ENCODE measurements at regions not wholly inside any gene's neighbourhood (a gene's known extent, or its start where the extent isn't known, plus 50 kb on each side); places are given as distances from the start of the nearest gene placed in this dataset.

DNA sequence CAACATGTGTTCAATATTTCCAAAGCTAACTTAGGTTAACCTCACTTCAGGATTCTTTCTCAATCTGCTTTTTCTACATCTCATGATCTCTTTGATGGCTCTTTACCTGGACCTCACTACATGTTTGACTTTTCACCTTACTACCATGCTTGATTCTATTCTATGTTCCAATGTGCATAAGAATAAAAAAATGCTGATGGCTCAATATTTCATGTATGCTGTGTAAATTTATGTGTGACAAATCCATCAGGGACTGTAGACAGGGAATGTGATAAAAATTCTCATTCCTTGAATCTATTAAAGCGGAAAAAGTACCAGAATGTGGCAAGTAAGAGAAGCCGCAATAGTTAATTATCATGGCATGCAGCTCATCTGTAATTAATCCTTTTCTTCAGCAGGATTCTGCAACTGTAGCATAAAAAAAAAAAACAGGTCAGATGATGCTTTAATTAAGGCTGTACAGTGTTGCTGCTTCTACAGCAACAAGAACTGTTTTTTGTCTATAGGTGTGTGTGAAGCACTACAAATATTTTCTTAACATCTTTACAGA lies 276.9 kb upstream of the PRKD1 start:
- Histone ChIP-seq H3K36me3 (replicated peaks; ENCODE audit: control insufficient read depth, insufficient read depth, low read length) (no peaks in the 10 kb centered on the region), H3K27me3 (ENCODE audit: control insufficient read depth, insufficient read depth, low read length) (no peaks in the 10 kb centered on the region), H3K4me3 (ENCODE audit: insufficient read depth, low read depth, low read length) (no peak overlapping the region)
- DNase-seq, result no peak

DNA sequence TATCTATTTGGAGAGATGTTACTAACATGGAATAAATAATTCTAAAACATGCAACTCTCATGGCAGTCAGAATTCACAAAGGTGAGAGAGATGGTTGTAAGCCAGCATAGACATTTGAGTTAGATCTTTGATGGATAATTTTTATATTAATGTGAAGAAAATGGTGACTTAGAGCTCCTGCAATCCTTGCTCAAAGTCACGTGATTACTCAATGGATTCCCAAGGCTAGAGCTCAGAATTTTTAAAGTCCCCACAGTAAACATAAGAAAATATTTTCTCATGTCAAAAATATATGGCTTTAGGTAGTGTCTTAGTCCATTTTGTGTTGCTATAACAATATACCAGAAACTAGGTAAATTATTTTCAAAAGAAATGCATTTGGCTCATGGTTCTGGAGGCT lies 281.5 kb upstream of the PRKD1 start:
- Histone ChIP-seq H3K27me3 (ENCODE audit: control insufficient read depth, insufficient read depth, low read length) (no peaks in the 10 kb centered on the region), H3K36me3 (replicated peaks; ENCODE audit: control insufficient read depth, insufficient read depth, low read length) (no peaks in the 10 kb centered on the region), H3K4me3 (ENCODE audit: insufficient read depth, low read depth, low read length) (no peak overlapping the region)
- DNase-seq, result no peak

DNA sequence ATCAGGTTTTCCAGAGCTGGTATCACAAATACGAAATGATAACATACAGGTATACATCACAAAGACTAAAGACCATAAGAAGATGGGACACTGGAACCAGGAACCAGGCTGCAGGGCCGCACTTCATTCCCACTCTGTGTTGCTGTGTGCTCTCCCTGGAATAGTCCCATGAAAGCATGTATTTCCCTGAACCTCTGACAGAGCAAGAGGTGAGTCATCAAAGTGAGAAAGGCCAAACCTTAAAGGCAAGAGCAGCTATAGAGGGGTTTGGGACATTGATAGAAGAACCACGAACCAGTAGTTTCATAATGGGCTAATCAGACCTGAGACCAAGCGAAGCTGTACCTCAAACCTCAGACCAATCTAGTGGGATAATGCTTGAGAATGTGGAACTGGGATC lies 283.0 kb upstream of the PRKD1 start:
- no peak for DNase-seq
- Histone ChIP-seq H3K36me3 (replicated peaks; ENCODE audit: control insufficient read depth, insufficient read depth, low read length) (no peaks in the 10 kb centered on the region), H3K27me3 (ENCODE audit: control insufficient read depth, insufficient read depth, low read length) (no peaks in the 10 kb centered on the region), H3K4me3 (ENCODE audit: insufficient read depth, low read depth, low read length) (no peak overlapping the region)

GRCh38 chr14:30211326-30211725 lies 283.7 kb upstream of the PRKD1 start:
- no peaks in the 10 kb centered on the region for H3K36me3 ChIP-seq (replicated peaks; ENCODE audit: control insufficient read depth, insufficient read depth, low read length)
- no peak for DNase-seq
- H3K4me3 ChIP-seq (ENCODE audit: insufficient read depth, low read depth, low read length), result no peak overlapping the region
- H3K27me3 ChIP-seq (ENCODE audit: control insufficient read depth, insufficient read depth, low read length), result no peaks in the 10 kb centered on the region

- DNase-seq, result no peak
- no peak overlapping the region for H3K4me3 ChIP-seq (ENCODE audit: insufficient read depth, low read depth, low read length)
- H3K36me3 ChIP-seq (replicated peaks; ENCODE audit: control insufficient read depth, insufficient read depth, low read length), result no peaks in the 10 kb centered on the region
- H3K27me3 ChIP-seq (ENCODE audit: control insufficient read depth, insufficient read depth, low read length), result no peaks in the 10 kb centered on the region
Observed at GRCh38 chr14:30214014-30214413, 286.4 kb upstream of the PRKD1 start.

DNA sequence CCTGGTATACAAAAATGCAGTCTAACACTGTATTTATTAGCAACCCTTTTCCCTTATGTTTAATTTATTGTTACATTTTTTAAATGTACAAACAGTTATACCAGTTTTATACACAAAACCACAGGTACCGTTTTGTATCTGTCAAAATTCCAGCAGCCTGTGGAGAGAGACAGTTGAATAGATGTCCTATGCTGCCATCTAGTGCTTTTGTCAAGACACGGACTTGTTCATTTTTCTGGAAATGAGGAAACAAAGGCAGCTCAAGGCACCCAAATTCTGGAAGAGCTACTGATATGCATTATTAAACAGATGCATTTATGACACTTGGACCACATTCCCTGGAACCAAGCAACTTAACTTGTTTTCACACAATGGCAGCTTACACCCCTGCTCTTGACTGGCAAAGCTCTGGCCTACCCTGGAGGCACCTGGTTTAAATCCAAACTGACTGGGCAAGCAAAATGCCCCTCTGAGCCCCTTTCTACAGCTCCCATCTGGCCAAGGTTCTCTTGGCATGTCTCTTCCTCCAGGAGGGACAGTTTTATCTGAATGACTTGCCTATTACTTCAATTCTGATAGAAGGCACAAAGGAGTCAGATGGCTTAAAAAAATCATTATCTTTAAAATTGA lies 286.9 kb upstream of the PRKD1 start:
- H3K4me3 ChIP-seq (ENCODE audit: insufficient read depth, low read depth, low read length), result no peak overlapping the region
- H3K36me3 ChIP-seq (replicated peaks; ENCODE audit: control insufficient read depth, insufficient read depth, low read length), result no peaks in the 10 kb centered on the region
- H3K27me3 ChIP-seq (ENCODE audit: control insufficient read depth, insufficient read depth, low read length), result no peaks in the 10 kb centered on the region
- DNase-seq, result peak; percentile 7

- Histone ChIP-seq H3K36me3 (replicated peaks; ENCODE audit: control insufficient read depth, insufficient read depth, low read length) (no peaks in the 10 kb centered on the region), H3K27me3 (ENCODE audit: control insufficient read depth, insufficient read depth, low read length) (no peaks in the 10 kb centered on the region), H3K4me3 (ENCODE audit: insufficient read depth, low read depth, low read length) (no peak overlapping the region)
- DNase-seq, result no peak
Observed at GRCh38 chr14:30218907-30219306, 291.3 kb upstream of the PRKD1 start.

- Histone ChIP-seq H3K4me3 (ENCODE audit: insufficient read depth, low read depth, low read length) (no peak overlapping the region), H3K27me3 (ENCODE audit: control insufficient read depth, insufficient read depth, low read length) (no peaks in the 10 kb centered on the region), H3K36me3 (replicated peaks; ENCODE audit: control insufficient read depth, insufficient read depth, low read length) (no peaks in the 10 kb centered on the region)
- no peak for DNase-seq
Observed at GRCh38 chr14:30221546-30221945, 293.9 kb upstream of the PRKD1 start.

GRCh38 chr14:30223385-30223785 lies 295.7 kb upstream of the PRKD1 start:
- DNase-seq, result no peak
- Histone ChIP-seq H3K36me3 (replicated peaks; ENCODE audit: control insufficient read depth, insufficient read depth, low read length) (no peaks in the 10 kb centered on the region), H3K4me3 (ENCODE audit: insufficient read depth, low read depth, low read length) (no peak overlapping the region), H3K27me3 (ENCODE audit: control insufficient read depth, insufficient read depth, low read length) (no peaks in the 10 kb centered on the region)

GRCh38 chr14:30223966-30224365 lies 296.3 kb upstream of the PRKD1 start:
- no peak overlapping the region for H3K4me3 ChIP-seq (ENCODE audit: insufficient read depth, low read depth, low read length)
- no peak for DNase-seq
- H3K36me3 ChIP-seq (replicated peaks; ENCODE audit: control insufficient read depth, insufficient read depth, low read length), result no peaks in the 10 kb centered on the region
- H3K27me3 ChIP-seq (ENCODE audit: control insufficient read depth, insufficient read depth, low read length), result no peaks in the 10 kb centered on the region

- no peak for DNase-seq
- Histone ChIP-seq H3K4me3 (ENCODE audit: insufficient read depth, low read depth, low read length) (no peak overlapping the region), H3K36me3 (replicated peaks; ENCODE audit: control insufficient read depth, insufficient read depth, low read length) (no peaks in the 10 kb centered on the region), H3K27me3 (ENCODE audit: control insufficient read depth, insufficient read depth, low read length) (no peaks in the 10 kb centered on the region)
Observed at GRCh38 chr14:30225176-30225575, 297.5 kb upstream of the PRKD1 start.

- Histone ChIP-seq H3K36me3 (replicated peaks; ENCODE audit: control insufficient read depth, insufficient read depth, low read length) (no peaks in the 10 kb centered on the region), H3K27me3 (ENCODE audit: control insufficient read depth, insufficient read depth, low read length) (no peaks in the 10 kb centered on the region), H3K4me3 (ENCODE audit: insufficient read depth, low read depth, low read length) (no peak overlapping the region)
- no peak for DNase-seq
Observed at GRCh38 chr14:30227436-30227835, 299.8 kb upstream of the PRKD1 start.

GRCh38 chr14:30227876-30228275 lies 300.2 kb upstream of the PRKD1 start:
- no peaks in the 10 kb centered on the region for H3K27me3 ChIP-seq (ENCODE audit: control insufficient read depth, insufficient read depth, low read length)
- no peak for DNase-seq

DNA sequence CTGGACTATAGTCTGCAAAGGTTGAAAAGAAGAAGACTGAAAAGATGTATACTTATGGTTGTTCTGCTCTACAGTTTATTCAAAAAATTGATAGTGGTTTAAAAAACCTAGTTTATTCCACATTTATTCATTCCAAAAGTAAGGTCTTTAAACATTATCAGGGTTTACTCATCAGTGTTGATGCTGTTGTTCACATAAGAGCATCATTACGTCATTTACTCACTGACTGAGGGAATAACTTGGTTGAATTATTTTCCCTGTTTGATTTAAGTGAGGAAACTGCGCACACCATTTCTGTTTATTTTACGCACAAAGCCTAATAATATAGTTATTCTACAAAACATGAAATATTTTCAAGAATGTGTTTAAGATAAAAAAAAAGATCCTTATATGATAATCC lies 303.1 kb upstream of the PRKD1 start:
- Histone ChIP-seq H3K4me3 (ENCODE audit: insufficient read depth, low read depth, low read length) (no peak overlapping the region), H3K36me3 (replicated peaks; ENCODE audit: control insufficient read depth, insufficient read depth, low read length) (no peaks in the 10 kb centered on the region), H3K27me3 (ENCODE audit: control insufficient read depth, insufficient read depth, low read length) (no peaks in the 10 kb centered on the region)
- no peak for DNase-seq

More at GRCh38 chr14:30227876-30228275, 300.2 kb upstream of the PRKD1 start:
- H3K36me3 ChIP-seq (replicated peaks; ENCODE audit: control insufficient read depth, insufficient read depth, low read length), result no peaks in the 10 kb centered on the region
- H3K4me3 ChIP-seq (ENCODE audit: insufficient read depth, low read depth, low read length), result no peak overlapping the region

DNA sequence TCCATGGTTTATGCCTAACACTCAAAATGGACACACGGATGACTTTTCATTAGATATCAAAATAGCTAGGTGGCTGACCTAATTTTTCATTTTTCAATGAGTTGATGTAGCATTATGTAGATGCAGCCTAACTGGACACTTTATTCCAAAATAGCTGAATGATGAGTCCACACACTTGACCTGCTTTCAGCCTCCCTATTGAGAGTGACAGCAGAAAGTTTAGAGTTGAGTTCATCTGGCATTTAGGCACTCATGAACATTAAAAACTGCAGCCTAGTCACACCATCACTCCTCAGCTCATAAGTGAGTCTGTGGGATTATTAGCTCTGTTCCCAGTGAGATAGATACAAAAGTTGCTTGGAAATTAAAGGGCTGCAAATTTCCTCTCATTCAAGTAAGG lies 307.3 kb upstream of the PRKD1 start:
- H3K4me3 ChIP-seq (ENCODE audit: insufficient read depth, low read depth, low read length), result no peak overlapping the region
- H3K27me3 ChIP-seq (ENCODE audit: control insufficient read depth, insufficient read depth, low read length), result no peaks in the 10 kb centered on the region
- H3K36me3 ChIP-seq (replicated peaks; ENCODE audit: control insufficient read depth, insufficient read depth, low read length), result no peaks in the 10 kb centered on the region
- no peak for DNase-seq

DNA sequence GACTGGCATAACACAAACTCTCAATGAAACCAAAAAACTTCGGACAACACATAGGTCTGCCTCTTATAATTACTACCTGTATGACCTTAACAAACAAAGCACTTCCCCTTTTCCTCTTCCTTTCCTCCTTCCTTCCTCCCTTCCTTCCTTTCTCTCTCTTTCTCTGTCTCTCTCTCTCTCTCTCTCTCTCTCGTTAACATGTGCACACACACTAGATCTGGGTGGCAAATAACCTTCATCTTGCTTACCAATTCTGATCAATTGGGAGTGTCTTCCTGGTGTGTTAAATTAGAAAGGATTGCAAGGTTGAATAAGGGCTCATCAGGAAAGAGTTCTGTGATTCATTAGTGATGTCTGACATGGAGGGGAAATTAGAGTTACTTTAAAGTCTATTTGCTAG lies 307.8 kb upstream of the PRKD1 start:
- Histone ChIP-seq H3K36me3 (replicated peaks; ENCODE audit: control insufficient read depth, insufficient read depth, low read length) (no peaks in the 10 kb centered on the region), H3K4me3 (ENCODE audit: insufficient read depth, low read depth, low read length) (no peak overlapping the region), H3K27me3 (ENCODE audit: control insufficient read depth, insufficient read depth, low read length) (no peaks in the 10 kb centered on the region)
- DNase-seq, result no peak
